H9 (cell line): ENCODE measurements at regions not wholly inside any gene's neighbourhood (a gene's known extent, or its start where the extent isn't known, plus 50 kb on each side); places are given as distances from the start of the nearest gene placed in this dataset.

ENCODE experiments used
- DNase-seq: peaks from one replicate; pipeline ENCODE4 v3.0.0-alpha.2; 2017
- H2AFZ ChIP-seq: one replicate; pipeline ENCODE4 v1.6.1; 2013; ENCODE audit warnings: mild to moderate bottlenecking, low read length, control low read depth, moderate library complexity
- H2AK5ac ChIP-seq: 2 replicates; pipeline ENCODE4 v1.6.1; 2013; ENCODE audit warnings: low read length, control low read depth, mixed read lengths; ENCODE audit not compliant: insufficient read length
- H2BK120ac ChIP-seq: one replicate; pipeline ENCODE4 v1.6.1; 2013; ENCODE audit warnings: low read depth, mild to moderate bottlenecking, low read length, control low read depth, inconsistent platforms; ENCODE audit not compliant: poor library complexity, severe bottlenecking
- H2BK12ac ChIP-seq: 2 replicates; pipeline ENCODE4 v1.6.1; 2013; ENCODE audit warnings: low read length, control low read depth, mixed read lengths, low read depth; ENCODE audit not compliant: insufficient read length
- H2BK15ac ChIP-seq: 2 replicates; pipeline ENCODE4 v1.6.1; 2013; ENCODE audit warnings: low read depth, low read length, control low read depth
- H2BK20ac ChIP-seq: one replicate; pipeline ENCODE4 v1.6.1; 2013; ENCODE audit warnings: low read depth, mild to moderate bottlenecking, low read length, control low read depth, inconsistent platforms; ENCODE audit not compliant: poor library complexity, severe bottlenecking
- H2BK5ac ChIP-seq: 2 replicates; pipeline ENCODE4 v1.6.1; 2013; ENCODE audit warnings: low read length, control low read depth, mixed read lengths; ENCODE audit not compliant: insufficient read length
- H3K14ac ChIP-seq: 2 replicates; pipeline ENCODE4 v1.6.1; 2013; ENCODE audit warnings: low read length, control low read depth; ENCODE audit not compliant: insufficient read depth
- H3K18ac ChIP-seq: 2 replicates; pipeline ENCODE4 v1.6.1; 2013; ENCODE audit warnings: low read depth, mild to moderate bottlenecking, mixed read lengths, low read length, control low read depth; ENCODE audit not compliant: insufficient read length
- H3K23ac ChIP-seq: 2 replicates; pipeline ENCODE4 v1.6.1; 2013; ENCODE audit warnings: low read length, control low read depth, mixed read lengths, low read depth; ENCODE audit not compliant: insufficient read length
- H3K23me2 ChIP-seq: 2 replicates; pipeline ENCODE4 v1.6.1; 2013; ENCODE audit warnings: low read depth, mild to moderate bottlenecking, mixed read lengths, low read length, control low read depth; ENCODE audit not compliant: insufficient read length, poor library complexity, severe bottlenecking
- H3K27ac ChIP-seq: 2 replicates; pipeline ENCODE4 v1.5.1; 2013; ENCODE audit warnings: low read length, control low read depth, mixed read lengths, low read depth; ENCODE audit not compliant: insufficient read length
- H3K27me3 ChIP-seq: 2 replicates; pipeline ENCODE4 v1.6.1; 2013; ENCODE audit warnings: low read length, control low read depth, inconsistent platforms; ENCODE audit not compliant: insufficient read depth
- H3K4ac ChIP-seq: 2 replicates; pipeline ENCODE4 v1.6.1; 2013; ENCODE audit warnings: low read depth, mild to moderate bottlenecking, control low read depth, inconsistent platforms, low read length, moderate library complexity
- H3K4me1 ChIP-seq: 2 replicates; pipeline ENCODE4 v1.6.1; 2013; ENCODE audit warnings: low read length, control low read depth, inconsistent platforms; ENCODE audit not compliant: insufficient read depth
- H3K4me2 ChIP-seq: 2 replicates; pipeline ENCODE4 v1.6.1; 2013; ENCODE audit warnings: low read length, control low read depth, mixed read lengths; ENCODE audit not compliant: insufficient read length, insufficient read depth
- H3K56ac ChIP-seq: 2 replicates; pipeline ENCODE4 v1.6.1; 2013; ENCODE audit warnings: low read depth, mild to moderate bottlenecking, mixed read lengths, low read length, control low read depth; ENCODE audit not compliant: insufficient read length
- H3K79me1 ChIP-seq: 2 replicates; pipeline ENCODE4 v1.6.1; 2013; ENCODE audit warnings: low read depth, mild to moderate bottlenecking, moderate library complexity, low read length, control low read depth, inconsistent platforms; ENCODE audit not compliant: insufficient read depth, poor library complexity, severe bottlenecking
- H3K79me2 ChIP-seq: 2 replicates; pipeline ENCODE4 v1.6.1; 2013; ENCODE audit warnings: low read length, control low read depth, inconsistent platforms; ENCODE audit not compliant: insufficient read depth
- H3K9ac ChIP-seq: 2 replicates; pipeline ENCODE4 v1.6.1; 2013; ENCODE audit warnings: low read length, control low read depth, mixed read lengths; ENCODE audit not compliant: insufficient read length; ENCODE audit errors: extremely low read depth
- H3K9me3 ChIP-seq: one replicate; pipeline ENCODE4 v1.6.1; 2013; ENCODE audit warnings: low read depth, low read length, inconsistent platforms; ENCODE audit not compliant: control insufficient read depth
- H3T11ph ChIP-seq: one replicate; pipeline ENCODE4 v1.6.1; 2013; ENCODE audit warnings: mild to moderate bottlenecking, low read length, control low read depth, inconsistent platforms
- H4K20me1 ChIP-seq: one replicate; pipeline ENCODE4 v1.6.1; 2013; ENCODE audit not compliant: control insufficient read depth, insufficient read length, insufficient read depth
- H4K5ac ChIP-seq: 2 replicates; pipeline ENCODE4 v1.6.1; 2013; ENCODE audit warnings: low read depth, mild to moderate bottlenecking, mixed read lengths, low read length, control low read depth; ENCODE audit not compliant: insufficient read length
- H4K8ac ChIP-seq: replicated peaks from 2 replicates; pipeline ENCODE4 v1.6.1; 2013; ENCODE audit warnings: low read length, control low read depth, mixed read lengths, low read depth; ENCODE audit not compliant: insufficient read length
- H4K91ac ChIP-seq: 2 replicates; pipeline ENCODE4 v1.6.1; 2013; ENCODE audit warnings: low read depth, mild to moderate bottlenecking, moderate library complexity, mixed read lengths, low read length, control low read depth; ENCODE audit not compliant: insufficient read length
- H3K27ac Mint-ChIP-seq, 3 experiments: 2 replicates in 2 of 3; 3 replicates in 1 of 3; pipeline ENCODE4 v1.8.0; 2020 to 2021; ENCODE audit warnings: mixed read lengths in 3 of 3, mild to moderate bottlenecking in 1 of 3, moderate library complexity in 1 of 3
- H3K27me3 Mint-ChIP-seq: 2 replicates; pipeline ENCODE4 v1.8.0; 2021; ENCODE audit warnings: low read depth, mild to moderate bottlenecking, moderate library complexity, mixed read lengths
- H3K36me3 Mint-ChIP-seq, 3 experiments: 2 replicates in 2 of 3; 3 replicates in 1 of 3; pipeline ENCODE4 v1.8.0; 2020 to 2021; ENCODE audit warnings: low read depth in 3 of 3, mixed read lengths in 3 of 3; ENCODE audit not compliant: insufficient read depth in 1 of 3
- H3K4me1 Mint-ChIP-seq, 2 experiments: 2 replicates each; pipeline ENCODE4 v1.8.0; 2020; ENCODE audit warnings: mixed read lengths in 2 of 2
- H3K4me3 Mint-ChIP-seq, 2 experiments: 2 replicates in 1 of 2; 3 replicates in 1 of 2; pipeline ENCODE4 v1.8.0; 2020 to 2021; ENCODE audit warnings: mild to moderate bottlenecking in 2 of 2, mixed read lengths in 2 of 2, moderate library complexity in 1 of 2
- H3K9me3 Mint-ChIP-seq, 2 experiments: 2 replicates in 1 of 2; 3 replicates in 1 of 2; pipeline ENCODE4 v1.8.0; 2020; ENCODE audit warnings: mild to moderate bottlenecking in 2 of 2, mixed read lengths in 2 of 2, moderate library complexity in 1 of 2
- WGBS: extraction: QIAGEN DNeasy Blood & Tissue Kit; methylation state at CpG from one replicate; pipeline ENCODE4 v1.1.7; 2013; ENCODE audit warnings: missing lambda C conversion rate, low lambda C conversion rate, mixed read lengths; ENCODE audit not compliant: insufficient read length; ENCODE audit errors: extremely low coverage; 5-methylcytosine and 5-hydroxymethylcytosine counted together
- TF ChIP-seq, protein P1 (sequence below): fragments of 200-600 bp; sonication (generic); conservative IDR thresholded peaks from 3 replicates; pipeline ENCODE4 v1.8.0; 2021; ENCODE audit warnings: antibody characterized with exemption, mild to moderate bottlenecking

DNA sequence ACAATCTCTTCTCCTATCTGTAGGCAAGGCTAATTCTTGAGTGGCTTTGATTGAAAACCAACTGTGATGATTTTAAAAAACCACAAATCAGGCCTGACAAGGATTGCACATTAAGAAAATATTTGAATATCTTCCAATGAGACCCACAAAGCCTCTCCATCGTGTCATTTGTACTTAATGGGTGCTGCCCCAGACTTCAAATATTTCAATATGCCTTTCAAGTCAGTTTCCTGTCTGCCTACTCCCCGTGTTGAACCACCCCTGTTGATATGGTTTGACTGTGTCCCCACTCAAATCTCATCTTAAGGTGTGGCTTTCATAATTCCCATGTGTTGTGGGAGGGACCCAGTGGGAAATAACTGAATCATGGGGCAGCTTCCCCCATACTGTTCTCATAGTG, 159.7 kb upstream of the EGLN3 start:
- DNase-seq: no peak

More for the DNA sequence above, 159.7 kb upstream of the EGLN3 start:
- H3K4me1 ChIP-seq: no peaks in the 10 kb centered on the region
- no peak overlapping the region for H2BK20ac ChIP-seq
- no peaks in the 10 kb centered on the region for H3K79me1 ChIP-seq
- no peak overlapping the region for H2BK120ac ChIP-seq
- no peak overlapping the region for H4K5ac ChIP-seq
- WGBS: no CpG with 5 or more reads among the region's 2 CpGs
- no peak overlapping the region for H3K56ac ChIP-seq
- no peaks in the 10 kb centered on the region for H3K79me2 ChIP-seq
- H3K4me2 ChIP-seq: no peak overlapping the region
- H3K27me3 Mint-ChIP-seq: no peaks in the 10 kb centered on the region
- no peak overlapping the region for H2BK5ac ChIP-seq
- no peaks in the 10 kb centered on the region for H3K23me2 ChIP-seq
- no peak overlapping the region for H4K8ac ChIP-seq
- H3K14ac ChIP-seq: no peak overlapping the region
- no peak overlapping the region for H2AFZ ChIP-seq
- no peaks in the 10 kb centered on the region for H4K20me1 ChIP-seq
- H2BK12ac ChIP-seq: no peak overlapping the region
- H2AK5ac ChIP-seq: no peak overlapping the region
- H3K9ac ChIP-seq: no peak overlapping the region
- no peak overlapping the region for H2BK15ac ChIP-seq
- H3K36me3 Mint-ChIP-seq: no peaks in the 10 kb centered on the region
- H3K18ac ChIP-seq: no peak overlapping the region
- H3T11ph ChIP-seq: no peak overlapping the region
- no peak overlapping the region for H3K23ac ChIP-seq
- H3K9me3 Mint-ChIP-seq: no peaks in the 10 kb centered on the region
- H3K9me3 ChIP-seq: no peaks in the 10 kb centered on the region
- H4K91ac ChIP-seq: no peak overlapping the region
- no peak overlapping the region for H3K27ac Mint-ChIP-seq
- 0 out of 4 replicates have a peak, but pooled peaks cover 0 to 6% of the 10 kb centered on the region in 2 experiments for H3K4me1 Mint-ChIP-seq
- no peaks in the 10 kb centered on the region for H3K27me3 ChIP-seq
- H3K4ac ChIP-seq: no peak overlapping the region
- no peak overlapping the region for H3K4me3 Mint-ChIP-seq
- TF ChIP-seq, protein P1, sequence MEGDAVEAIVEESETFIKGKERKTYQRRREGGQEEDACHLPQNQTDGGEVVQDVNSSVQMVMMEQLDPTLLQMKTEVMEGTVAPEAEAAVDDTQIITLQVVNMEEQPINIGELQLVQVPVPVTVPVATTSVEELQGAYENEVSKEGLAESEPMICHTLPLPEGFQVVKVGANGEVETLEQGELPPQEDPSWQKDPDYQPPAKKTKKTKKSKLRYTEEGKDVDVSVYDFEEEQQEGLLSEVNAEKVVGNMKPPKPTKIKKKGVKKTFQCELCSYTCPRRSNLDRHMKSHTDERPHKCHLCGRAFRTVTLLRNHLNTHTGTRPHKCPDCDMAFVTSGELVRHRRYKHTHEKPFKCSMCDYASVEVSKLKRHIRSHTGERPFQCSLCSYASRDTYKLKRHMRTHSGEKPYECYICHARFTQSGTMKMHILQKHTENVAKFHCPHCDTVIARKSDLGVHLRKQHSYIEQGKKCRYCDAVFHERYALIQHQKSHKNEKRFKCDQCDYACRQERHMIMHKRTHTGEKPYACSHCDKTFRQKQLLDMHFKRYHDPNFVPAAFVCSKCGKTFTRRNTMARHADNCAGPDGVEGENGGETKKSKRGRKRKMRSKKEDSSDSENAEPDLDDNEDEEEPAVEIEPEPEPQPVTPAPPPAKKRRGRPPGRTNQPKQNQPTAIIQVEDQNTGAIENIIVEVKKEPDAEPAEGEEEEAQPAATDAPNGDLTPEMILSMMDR: no peak
- no peak overlapping the region for H3K27ac ChIP-seq
